NCI-H510A (cell line): ENCODE measurements at regions not wholly inside any gene's neighbourhood (a gene's known extent, or its start where the extent isn't known, plus 50 kb on each side); places are given as distances from the start of the nearest gene placed in this dataset.
"Not testable (repeated sequence)": the region's sequence is repeated elsewhere in the genome, so short reads cannot be mapped to it uniquely, and the experiment has no call there.

Experiments
- DNase-seq: peaks from one replicate; lab custom pipeline; 2025; lab: John Stamatoyannopoulos, UW

DNA sequence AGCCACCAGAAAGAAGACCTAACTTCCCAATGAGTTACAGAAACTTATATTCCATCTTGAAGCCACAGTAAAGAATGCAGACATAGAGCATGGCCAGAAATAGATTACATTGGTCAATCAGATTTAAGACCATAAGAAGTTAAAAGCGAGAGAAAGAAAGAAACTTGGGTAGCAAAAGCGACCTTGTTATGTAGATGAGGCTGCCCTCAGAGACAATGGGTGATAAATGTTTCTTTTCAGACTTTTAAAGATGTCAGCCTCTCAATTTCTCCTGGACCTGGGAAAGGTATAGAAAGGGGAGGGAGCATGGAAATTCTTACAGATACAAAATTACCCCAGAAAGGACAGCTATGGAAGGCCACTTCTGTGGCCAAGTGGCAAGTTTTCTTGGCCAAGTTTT, 732.6 kb upstream of the LUZP2 start:
- no peak for DNase-seq

GRCh38 chr11:23765682-23766252, 731.1 kb upstream of the LUZP2 start:
- no peak for DNase-seq

DNA sequence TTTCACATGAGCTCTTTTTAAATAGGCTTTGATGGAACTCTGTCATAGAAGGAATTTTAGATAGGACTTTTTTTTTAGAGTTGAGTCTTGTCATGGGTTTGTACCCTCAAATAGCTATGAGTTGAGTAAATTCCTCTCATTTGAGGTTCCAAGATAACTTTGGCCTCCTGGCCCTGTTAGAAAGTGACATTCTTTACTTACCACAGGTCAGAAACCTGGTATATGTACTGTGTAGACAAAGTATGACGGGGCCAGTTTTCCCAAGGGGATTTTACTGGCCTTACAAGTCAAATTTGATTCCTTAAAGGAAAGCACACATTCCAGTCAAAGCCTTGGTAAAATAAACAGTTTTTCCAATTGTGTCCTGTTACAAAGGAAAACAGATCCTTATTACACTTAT, 729.3 kb upstream of the LUZP2 start:
- DNase-seq, result no peak

- no peak for DNase-seq
These were observed 727.6 kb upstream of the LUZP2 start for GRCh38 chr11:23769214-23769613.

GRCh38 chr11:23772081-23772480, 724.8 kb upstream of the LUZP2 start:
- no peak for DNase-seq

DNA sequence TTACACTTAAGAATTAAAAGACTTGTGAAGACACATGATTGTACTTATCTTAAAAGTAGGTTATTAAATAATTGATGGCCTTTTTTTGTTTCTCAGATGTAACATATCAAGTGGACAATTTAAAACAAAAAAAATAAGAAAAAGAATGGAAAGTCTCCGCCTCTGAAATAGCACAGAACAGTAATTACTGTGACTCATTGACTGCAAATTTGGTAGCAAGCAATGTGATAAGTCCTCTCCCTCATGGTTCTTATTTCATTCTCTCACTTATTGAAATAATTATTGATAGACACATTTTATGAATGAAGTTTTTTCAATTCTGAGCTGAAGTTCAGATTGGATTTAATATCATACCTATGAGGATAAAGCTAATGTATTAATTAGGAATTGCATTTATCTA, 717.9 kb upstream of the LUZP2 start:
- DNase-seq, result no peak

- no peak for DNase-seq
These were observed 716.6 kb upstream of the LUZP2 start for GRCh38 chr11:23780231-23780630.

DNA sequence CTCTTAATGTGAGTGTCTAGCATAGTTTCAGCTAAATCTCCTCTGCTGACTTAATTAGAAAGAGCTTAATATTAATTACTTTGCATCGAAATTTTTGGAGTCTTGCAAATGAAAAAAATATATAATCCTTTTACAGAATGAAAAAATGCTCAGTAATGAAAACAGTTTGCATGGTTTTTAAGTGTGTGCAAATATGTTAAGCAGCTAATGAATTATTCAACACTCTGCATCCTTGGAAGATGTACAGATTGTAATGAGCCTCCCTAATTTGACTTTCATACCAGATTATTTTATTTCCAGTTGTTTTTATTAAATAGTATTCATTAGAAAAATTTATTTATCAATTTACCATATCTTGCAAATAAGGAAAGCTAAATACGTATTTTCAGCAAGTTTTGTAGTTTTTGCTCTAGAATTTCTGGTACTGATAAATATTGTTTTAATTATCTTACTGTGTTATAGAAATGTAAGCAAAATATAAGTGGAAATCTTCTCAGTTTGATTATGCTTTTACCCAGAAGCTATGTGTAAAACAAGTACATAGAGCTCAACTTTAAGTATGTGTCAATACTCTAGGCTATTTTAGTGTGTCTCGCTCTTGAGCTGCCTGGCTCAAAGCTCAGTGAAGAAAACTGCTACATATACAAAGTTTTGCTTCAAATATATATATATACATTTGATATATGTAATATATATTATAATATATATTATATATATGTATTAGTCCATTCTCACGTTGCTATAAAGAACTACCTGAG, 714.9 kb upstream of the LUZP2 start:
- no peak for DNase-seq

DNA sequence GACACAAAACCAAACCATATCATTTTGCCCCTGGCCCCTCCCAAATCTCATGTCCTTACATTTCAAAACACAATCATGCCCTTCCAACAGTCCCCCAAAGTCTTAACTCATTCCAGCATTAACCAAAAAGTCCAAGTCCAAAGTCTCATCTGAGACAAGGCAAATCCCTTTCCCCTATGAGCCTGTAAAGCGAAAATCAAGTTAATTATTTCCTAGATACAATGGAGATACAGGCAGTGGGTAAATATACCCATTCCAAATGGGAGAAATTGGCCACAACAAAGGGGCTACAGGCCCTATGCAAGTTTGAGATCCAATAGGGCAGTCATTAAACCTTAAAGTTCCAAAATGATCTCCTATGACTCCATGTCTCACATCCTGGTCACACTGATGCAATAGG, 709.9 kb upstream of the LUZP2 start:
- not testable (repeated sequence) for DNase-seq

GRCh38 chr11:23789200-23789853, 707.5 kb upstream of the LUZP2 start:
- DNase-seq, result no peak

- DNase-seq, result no peak
These were observed 706.9 kb upstream of the LUZP2 start for GRCh38 chr11:23789938-23790371.

GRCh38 chr11:23797624-23798419, 699.0 kb upstream of the LUZP2 start:
- no peak for DNase-seq

DNA sequence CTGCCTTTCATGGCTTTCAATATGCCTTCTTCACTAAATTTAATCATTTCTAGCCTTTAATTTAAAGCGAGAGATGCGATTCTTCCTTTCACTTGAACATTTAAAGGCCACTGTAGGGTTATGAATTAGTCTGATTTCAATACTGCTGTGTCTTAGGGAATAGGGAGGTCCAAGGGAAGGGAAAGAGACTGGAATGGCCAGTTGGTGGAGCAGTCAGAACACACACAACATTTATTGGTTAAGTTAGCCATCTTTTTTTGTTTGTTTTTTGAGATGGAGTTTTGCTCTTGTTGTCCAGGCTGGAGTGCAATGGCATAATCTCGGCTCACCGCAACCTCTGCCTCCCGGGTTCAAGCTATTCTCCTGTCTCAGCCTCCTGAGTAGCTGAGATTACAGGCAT, 662.5 kb upstream of the LUZP2 start:
- not testable (repeated sequence) for DNase-seq

DNA sequence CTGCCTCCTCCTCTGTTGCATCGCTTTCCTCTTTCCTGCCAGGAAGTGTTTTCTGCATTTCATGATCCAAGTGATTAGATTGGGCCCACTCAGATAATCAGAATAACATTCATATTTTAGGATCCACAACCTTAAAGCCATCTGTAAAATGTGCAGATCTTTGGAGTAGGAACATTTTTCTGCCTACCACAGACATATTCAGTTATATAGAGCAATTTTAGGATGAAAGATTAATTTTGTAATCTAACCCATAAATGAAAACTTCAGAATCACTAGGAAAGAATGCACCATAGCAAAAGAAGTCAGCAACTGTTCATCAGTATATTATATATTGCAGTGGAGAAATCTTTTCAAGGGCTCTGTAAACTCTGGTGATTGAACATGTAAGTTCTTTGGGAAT, 659.9 kb upstream of the LUZP2 start:
- no peak for DNase-seq

GRCh38 chr11:23840872-23841271, 656.0 kb upstream of the LUZP2 start:
- no peak for DNase-seq

GRCh38 chr11:23846902-23847422, 649.9 kb upstream of the LUZP2 start:
- no peak for DNase-seq

GRCh38 chr11:23851216-23851615, 645.6 kb upstream of the LUZP2 start:
- DNase-seq, result no peak

DNA sequence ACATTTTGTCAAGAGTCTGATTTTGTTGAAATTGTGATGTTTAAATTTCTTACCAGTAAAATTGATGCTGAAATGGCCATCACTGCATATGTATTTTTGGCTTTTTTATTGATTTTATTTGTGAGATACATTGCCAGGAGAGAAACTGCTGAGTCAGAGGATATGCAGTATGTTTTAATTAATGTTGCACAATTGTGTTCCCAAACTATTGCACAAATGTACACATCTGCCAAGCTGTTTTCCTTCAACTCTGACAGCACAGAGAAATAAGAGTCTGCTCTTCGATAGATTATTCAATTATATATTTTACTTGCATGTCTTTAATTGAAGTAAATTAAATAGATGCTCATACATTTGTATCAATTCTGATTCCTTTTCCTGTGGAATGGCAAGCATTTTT, 640.2 kb upstream of the LUZP2 start:
- DNase-seq, result no peak

DNA sequence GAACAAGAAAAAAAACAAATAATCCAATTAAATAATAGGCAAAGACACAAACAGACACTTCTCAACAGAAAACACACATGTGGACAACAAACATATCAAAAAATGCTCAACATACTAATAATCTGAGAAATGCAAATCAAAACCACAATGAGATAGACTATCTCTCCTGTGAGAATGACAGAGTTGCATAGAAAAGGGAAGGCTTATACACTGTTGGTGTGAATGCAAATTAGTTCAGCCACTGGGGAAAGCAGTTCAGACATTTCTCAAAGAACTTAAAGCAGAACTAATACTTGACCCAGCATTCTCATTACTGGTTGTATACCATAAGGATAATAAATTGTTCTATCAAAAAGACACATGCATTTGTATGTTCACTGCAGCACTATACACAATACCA, 637.8 kb upstream of the LUZP2 start:
- no peak for DNase-seq

DNA sequence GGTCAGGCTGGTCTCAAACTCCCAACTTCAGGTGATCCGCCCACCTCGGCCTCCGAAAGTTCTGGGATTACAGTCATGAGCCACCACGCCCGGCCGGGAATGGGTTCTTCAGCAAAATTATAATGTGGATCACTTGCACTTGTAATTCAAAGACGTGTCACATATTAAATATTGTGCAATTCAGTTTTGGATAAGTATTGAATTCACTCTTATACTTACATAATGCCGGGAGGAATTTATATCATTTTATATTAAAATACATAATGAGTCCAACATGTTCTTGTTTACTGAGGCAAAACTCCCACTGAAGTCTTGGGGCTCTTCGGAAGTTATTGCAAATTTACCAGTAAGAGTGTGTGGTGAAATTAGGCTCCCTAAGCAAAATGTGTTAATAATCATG, 635.2 kb upstream of the LUZP2 start:
- no peak for DNase-seq

GRCh38 chr11:23865341-23865975, 631.4 kb upstream of the LUZP2 start:
- no peak for DNase-seq

DNA sequence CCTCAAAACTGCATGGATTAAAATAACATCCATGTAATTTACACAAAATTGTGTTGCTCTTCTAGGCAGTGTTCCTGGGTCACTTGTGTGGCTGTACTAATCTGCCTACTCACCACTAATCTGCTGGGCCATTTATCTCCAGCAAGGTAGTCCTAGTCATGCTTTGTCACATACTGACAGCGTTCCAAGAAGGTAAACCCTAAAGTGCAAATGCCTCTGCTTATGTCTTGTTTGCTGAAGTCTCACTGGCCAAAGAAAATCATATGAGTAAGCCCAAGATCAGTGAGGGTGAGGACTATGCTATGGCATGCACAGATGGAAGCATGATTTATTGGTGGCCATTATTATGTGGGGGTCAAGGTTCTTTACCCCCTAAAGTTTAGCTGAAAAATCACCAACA, 630.2 kb upstream of the LUZP2 start:
- no peak for DNase-seq
